GM12878 (cell line): ENCODE measurements at regions not wholly inside any gene's neighbourhood (a gene's known extent, or its start where the extent isn't known, plus 50 kb on each side); places are given as distances from the start of the nearest gene placed in this dataset.
A peak's percentile ranks its signal among the peaks of the same experiment; 100 is the strongest.

Source experiments
- CTCF ChIP-seq, 3 experiments: IDR thresholded peaks in 2 of 3; conservative IDR thresholded peaks in 1 of 3; 2 replicates each; pipeline ENCODE4 v1.5.1; 2011; ENCODE audit warnings: low read depth in 3 of 3, low read length in 3 of 3, mild to moderate bottlenecking in 3 of 3, control low read depth in 2 of 3, moderate library complexity in 2 of 3, inconsistent platforms in 1 of 3, mixed read lengths in 1 of 3; ENCODE audit not compliant: control insufficient read depth in 2 of 3, insufficient read depth in 1 of 3; ENCODE audit errors: extremely low read depth in 1 of 3
- EED ChIP-seq: sonication (generic); IDR thresholded peaks from 2 replicates; pipeline ENCODE4 v1.6.1; 2016; ENCODE audit warnings: antibody characterized with exemption, low read depth
- NBN ChIP-seq: fragments of 450-650 bp; IDR thresholded peaks from 2 replicates; pipeline ENCODE4 v1.6.1; 2016
- PBX3 ChIP-seq: IDR thresholded peaks from 2 replicates; pipeline ENCODE4 v1.6.1; 2011; ENCODE audit warnings: mild to moderate bottlenecking, low read depth, low read length, moderate library complexity; ENCODE audit not compliant: insufficient replicate concordance
- POLR2A ChIP-seq: IDR thresholded peaks from 2 replicates; pipeline ENCODE4 v1.6.1; 2011; ENCODE audit warnings: low read depth, mild to moderate bottlenecking, low read length
- RAD21 ChIP-seq: IDR thresholded peaks from 2 replicates; pipeline ENCODE4 v1.6.1; 2011; ENCODE audit warnings: mild to moderate bottlenecking, low read depth, low read length, moderate library complexity; ENCODE audit not compliant: insufficient read depth
- REST ChIP-seq: IDR thresholded peaks from 2 replicates; pipeline ENCODE4 v1.6.1; 2012; ENCODE audit warnings: mild to moderate bottlenecking, low read depth, low read length
- SP1 ChIP-seq: IDR thresholded peaks from one replicate; pipeline ENCODE4 v1.6.1; 2011; ENCODE audit warnings: low read depth, low read length
- ZNF274 ChIP-seq: IDR thresholded peaks from one replicate; pipeline ENCODE4 v1.8.0; 2011; ENCODE audit not compliant: insufficient read length, insufficient read depth

GRCh38 chr3:14261229-14261628, 82.6 kb downstream of the LSM3 start:
- TF ChIP-seq POLR2A (no peak), ZNF274 (no peak), CTCF (IDR thresholded peaks at IDR 0.05 in 2 of 3, conservative IDR thresholded peaks at IDR 0.05 in 1 of 3; ENCODE audit: control insufficient read depth in 2 of 3, extremely low read depth in 1 of 3, insufficient read depth in 1 of 3, low read depth in 3 of 3, low read length in 3 of 3) (peak; percentile 89 to 95 (median 94); a peak in 5 of 6 replicates), REST (no peak), EED (no peak), RAD21 (peak; percentile 98), NBN (no peak), PBX3 (no peak), SP1 (no peak)
